GM12878 (cell line): ENCODE measurements at regions not wholly inside any gene's neighbourhood (a gene's known extent, or its start where the extent isn't known, plus 50 kb on each side); places are given as distances from the start of the nearest gene placed in this dataset.

ENCODE experiments used
- ATAC-seq: fragments of 200-7000 bp; cut with Tn5 transposase; 3 replicates; pipeline ENCODE4 v1.9.1; 2020; ENCODE audit warnings: mild to moderate bottlenecking, moderate library complexity
- BruUV-seq: library from RNA; stranded (reverse); fragments of 400-500 nt; replicated peaks from 2 replicates; lab custom pipeline; 2021; lab: Mats Ljungman, UMichigan
- CTCF ChIA-PET: fragments of 300-600 bp; sonication (Branson Sonifier 250); formaldehyde crosslinking; extraction: SDS; loops from one replicate; lab custom pipeline; 2021; ENCODE audit warnings: inconsistent platforms; lab: Yijun Ruan, JAX
- POLR2A ChIA-PET: fragments of 350-600 bp; formaldehyde crosslinking; extraction: SDS; loops from one replicate; lab custom pipeline; 2021; ENCODE audit warnings: inconsistent platforms; lab: Charles Lee
- RAD21 ChIA-PET: fragments of 300-600 bp; sonication (Branson Sonifier 250); formaldehyde crosslinking; loops from one replicate; lab custom pipeline; 2023; ENCODE audit warnings: antibody characterized with exemption; ENCODE audit not compliant: unreplicated experiment; lab: Charles Lee
- SMC1A ChIA-PET: fragments of 300-600 bp; sonication (Branson Sonifier 250); formaldehyde crosslinking; loops from one replicate; lab custom pipeline; 2023; ENCODE audit not compliant: unreplicated experiment, uncharacterized antibody; lab: Charles Lee
- DNase-seq: peaks from one replicate; pipeline ENCODE4 v3.0.0-alpha.2; 2011; ENCODE audit warnings: low read depth, low spot score
- FAIRE-seq: peaks from 3 replicates; lab custom pipeline; 2011; peaks lifted over from hg19 to GRCh38; lab: Jason Lieb, UNC
- H2AFZ ChIP-seq: 2 replicates; pipeline ENCODE4 v1.6.0; 2011; ENCODE audit warnings: low read depth, low read length, control low read depth; ENCODE audit not compliant: control insufficient read depth
- H3K27ac ChIP-seq: 2 replicates; pipeline ENCODE4 v1.5.1; 2011; ENCODE audit warnings: control low read depth; ENCODE audit not compliant: control insufficient read depth, insufficient read depth
- H3K27me3 ChIP-seq, 2 experiments: replicated peaks in 1 of 2; 2 replicates each; pipeline versions ENCODE4 v1.6.0 to v1.6.1; 2011; ENCODE audit warnings: low read length in 1 of 2; ENCODE audit not compliant: control insufficient read depth in 2 of 2, insufficient read depth in 2 of 2
- H3K36me3 ChIP-seq, 2 experiments: 2 replicates each; pipeline ENCODE4 v1.5.1; 2011; ENCODE audit warnings: low read length in 1 of 2; ENCODE audit not compliant: control insufficient read depth in 2 of 2, insufficient read depth in 2 of 2
- H3K4me1 ChIP-seq: 2 replicates; pipeline ENCODE4 v1.6.1; 2011; ENCODE audit warnings: mild to moderate bottlenecking, low read length, moderate library complexity, mixed read lengths; ENCODE audit not compliant: control insufficient read depth, insufficient read depth
- H3K4me2 ChIP-seq: 2 replicates; pipeline ENCODE4 v1.6.0; 2011; ENCODE audit warnings: control low read depth; ENCODE audit not compliant: control insufficient read depth, insufficient read depth
- H3K4me3 ChIP-seq: fragments of 200-600 bp; sonication (generic); 2 replicates; pipeline ENCODE4 v1.5.1; 2016
- H3K79me2 ChIP-seq: 2 replicates; pipeline ENCODE4 v1.6.0; 2011; ENCODE audit warnings: low read length; ENCODE audit not compliant: control insufficient read depth, insufficient read depth
- H3K9ac ChIP-seq: 2 replicates; pipeline ENCODE4 v1.8.0; 2011; ENCODE audit warnings: low read length, control low read depth, mixed read lengths; ENCODE audit not compliant: control insufficient read depth, insufficient read depth
- H3K9me3 ChIP-seq: replicated peaks from 3 replicates; pipeline ENCODE4 v1.5.1; 2011; ENCODE audit warnings: mild to moderate bottlenecking, low read length; ENCODE audit not compliant: control insufficient read depth, insufficient read depth
- H4K20me1 ChIP-seq: 2 replicates; pipeline ENCODE4 v1.6.0; 2011; ENCODE audit not compliant: control insufficient read depth, insufficient read depth
- BACH1 ChIP-seq: fragments of 450-650 bp; IDR thresholded peaks from 2 replicates; pipeline ENCODE4 v1.6.1; 2017; ENCODE audit warnings: mild to moderate bottlenecking, borderline replicate concordance
- BMI1 ChIP-seq: fragments of 450-650 bp; IDR thresholded peaks from 2 replicates; pipeline ENCODE4 v1.6.1; 2016; ENCODE audit warnings: mild to moderate bottlenecking, moderate library complexity, borderline replicate concordance
- CEBPB ChIP-seq, 2 experiments: fragments of 150-350 bp in 1 of 2; IDR thresholded peaks; 2 replicates each; pipeline ENCODE4 v1.6.1; 2012 to 2014; ENCODE audit warnings: low read depth in 2 of 2, low read length in 2 of 2, borderline replicate concordance in 1 of 2, inconsistent platforms in 1 of 2
- DPF2 ChIP-seq: fragments of 450-650 bp; IDR thresholded peaks from 2 replicates; pipeline ENCODE4 v1.6.1; 2017; ENCODE audit warnings: mild to moderate bottlenecking
- ELK1 ChIP-seq: IDR thresholded peaks from 2 replicates; pipeline ENCODE4 v1.6.1; 2012; ENCODE audit warnings: low read depth, low read length, improper control_type of control experiment
- GABPA ChIP-seq: IDR thresholded peaks from 2 replicates; pipeline ENCODE4 v1.6.1; 2014; ENCODE audit warnings: antibody characterized with exemption, low read depth, mild to moderate bottlenecking, inconsistent platforms
- HSF1 ChIP-seq: fragments of 150-350 bp; IDR thresholded peaks from 2 replicates; pipeline ENCODE4 v1.6.1; 2014; ENCODE audit warnings: mild to moderate bottlenecking, low read depth, low read length
- IKZF2 ChIP-seq, 2 experiments: fragments of 450-650 bp; IDR thresholded peaks; 2 replicates each; pipeline ENCODE4 v1.6.1; 2017; ENCODE audit warnings: mild to moderate bottlenecking in 2 of 2, moderate library complexity in 2 of 2
- MEF2A ChIP-seq: IDR thresholded peaks from 2 replicates; pipeline ENCODE4 v1.6.1; 2011; ENCODE audit warnings: low read depth, mild to moderate bottlenecking, low read length, moderate library complexity; ENCODE audit not compliant: insufficient read depth
- MYC ChIP-seq: IDR thresholded peaks from 2 replicates; pipeline ENCODE4 v1.6.1; 2011; ENCODE audit warnings: mild to moderate bottlenecking, low read length, moderate library complexity, inconsistent platforms; ENCODE audit not compliant: insufficient read depth, insufficient replicate concordance, insufficient read length, severe bottlenecking
- NFXL1 ChIP-seq: fragments of 450-650 bp; IDR thresholded peaks from 2 replicates; pipeline ENCODE4 v1.6.1; 2017; ENCODE audit warnings: antibody characterized with exemption, mild to moderate bottlenecking, borderline replicate concordance
- NR2F1 ChIP-seq: fragments of 450-650 bp; conservative IDR thresholded peaks from 2 replicates; pipeline ENCODE4 v1.6.1; 2017; ENCODE audit warnings: mild to moderate bottlenecking
- PKNOX1 ChIP-seq: fragments of 450-650 bp; IDR thresholded peaks from 2 replicates; pipeline ENCODE4 v1.6.1; 2016; ENCODE audit warnings: mild to moderate bottlenecking
- SUPT20H ChIP-seq: IDR thresholded peaks from 2 replicates; pipeline ENCODE4 v1.6.1; 2011; ENCODE audit warnings: low read depth, mild to moderate bottlenecking, low read length, moderate library complexity, borderline replicate concordance; ENCODE audit not compliant: control insufficient read depth
- TCF7 ChIP-seq: IDR thresholded peaks from 2 replicates; pipeline ENCODE4 v1.6.1; 2014; ENCODE audit warnings: antibody characterized with exemption, borderline replicate concordance
- ZNF687 ChIP-seq: fragments of 450-650 bp; IDR thresholded peaks from 2 replicates; pipeline ENCODE4 v1.6.1; 2017; ENCODE audit warnings: mild to moderate bottlenecking, moderate library complexity
- whole genome bisulfite sequencing: methylation state at CpG from one replicate; pipeline ENCODE4 v1.1.6; 2016; ENCODE audit warnings: low lambda C conversion rate; ENCODE audit not compliant: insufficient replicate concordance, insufficient coverage; ENCODE audit errors: missing lambda C conversion rate; 5-methylcytosine and 5-hydroxymethylcytosine counted together
- in situ Hi-C: fragments of 300-500 bp; cut with MboI; formaldehyde crosslinking; loops from 9 replicates; pipeline ENCODE4 v1.14.3; 2018; ENCODE audit warnings: mixed read lengths
- intact Hi-C: fragments of 100-400 bp; cut with micrococcal nuclease; formaldehyde crosslinking; loops from one replicate; pipeline ENCODE4 v1.14.2; 2022; ENCODE audit not compliant: unreplicated experiment

GRCh38 chr3:5298453-5298852 lies 110.9 kb downstream of the EDEM1 start:
- H2AFZ ChIP-seq = no peak overlapping the region
- H4K20me1 ChIP-seq = no peaks in the 10 kb centered on the region
- ChIA-PET CTCF (interaction anchor here (0.6 to 2.7 kb wide), 18 partner anchors 9 to 712 kb away, joined by 3 to 11 read pairs (median 4); no protein-coding TSS in a partner anchor), SMC1A (interaction anchor here (0.7 to 3.7 kb wide), 30 partner anchors 12 to 1270 kb away, joined by 3 to 34 read pairs (median 4); partner anchors contain the start of gene ARL8B), POLR2A (interaction anchor here (0.5 to 1.5 kb wide), 9 partner anchors 83 to 290 kb away, joined by 3 to 6 read pairs (median 3); no protein-coding TSS in a partner anchor), RAD21 (interaction anchor here (0.6 to 3.7 kb wide), 21 partner anchors 21 to 1088 kb away, joined by 3 to 21 read pairs (median 4); no protein-coding TSS in a partner anchor)
- no peaks in the 10 kb centered on the region for H3K79me2 ChIP-seq
- in situ Hi-C loops = loop anchor here (10.0 kb wide), 1 partner anchor 174 kb away; the partner anchor contains the start of gene ARL8B
- H3K9me3 ChIP-seq = no peaks in the 10 kb centered on the region; the same call in 2 of the 3 replicates
- no peak overlapping the region for H3K9ac ChIP-seq
- ATAC-seq (peak; percentile 98), DNase-seq (peak; percentile 69), FAIRE-seq (peak; percentile 84)
- no peak overlapping the region for H3K27ac ChIP-seq
- no peaks in the 10 kb centered on the region for H3K27me3 ChIP-seq
- WGBS = 0% methylated on average over 3 of the region's 3 CpGs
- H3K4me1 ChIP-seq = peaks cover 14% of the 10 kb centered on the region
- no peaks in the 10 kb centered on the region for H3K36me3 ChIP-seq
- intact Hi-C loops = loop anchor here (2.0 kb wide), 1 partner anchor 158 kb away; no protein-coding TSS in a partner anchor
- H3K4me2 ChIP-seq = peak overlapping the region; percentile 26
- BruUV-seq = no TSS peak
- H3K4me3 ChIP-seq = no peak overlapping the region
- no peak for TF ChIP-seq SUPT20H
- TF ChIP-seq NR2F1 = 0 out of 2 replicates have a peak, but pooled peaks have one; percentile 30
- no peak for TF ChIP-seq ELK1
- TF ChIP-seq DPF2 = peak; percentile 85
- TF ChIP-seq GABPA = peak; percentile 36; the same call in 1 of the 2 replicates
- TF ChIP-seq MYC = no peak
- TF ChIP-seq MEF2A = peak; percentile 80
- peak; percentile 51 to 66; a peak in 2 of 4 replicates for TF ChIP-seq IKZF2 (IDR thresholded peaks at IDR 0.05)
- peak; percentile 95 for TF ChIP-seq BACH1
- peak; percentile 71; the same call in 1 of the 2 replicates for TF ChIP-seq BMI1
- peak; percentile 47; the same call in 1 of the 2 replicates for TF ChIP-seq ZNF687
- TF ChIP-seq HSF1 = no peak
- no peak for TF ChIP-seq NFXL1
- no peak for TF ChIP-seq TCF7
- peak in 1 of 2 experiments; percentile 35; a peak in 1 of 4 replicates for TF ChIP-seq CEBPB (IDR thresholded peaks at IDR 0.05; ENCODE audit: borderline replicate concordance in 1 of 2, low read depth in 2 of 2, low read length in 2 of 2)
- peak; percentile 25; the same call in 1 of the 2 replicates for TF ChIP-seq PKNOX1
